KBM-7 (cell line): ENCODE measurements at regions not wholly inside any gene's neighbourhood (a gene's known extent, or its start where the extent isn't known, plus 50 kb on each side); places are given as distances from the start of the nearest gene placed in this dataset.
"Not testable (repeated sequence)": the region's sequence is repeated elsewhere in the genome, so short reads cannot be mapped to it uniquely, and the experiment has no call there.

Experiments
- DNase-seq: peaks from one replicate; pipeline ENCODE4 v3.0.0-alpha.2; 2015
- in situ Hi-C: fragments of 300-500 bp; cut with MboI; formaldehyde crosslinking; loops from 2 replicates; pipeline ENCODE4 v1.14.3; 2020; ENCODE audit warnings: low sequenced_read_pairs, low pct_unique_long_range_greater_than_20kb, mixed read lengths

DNA sequence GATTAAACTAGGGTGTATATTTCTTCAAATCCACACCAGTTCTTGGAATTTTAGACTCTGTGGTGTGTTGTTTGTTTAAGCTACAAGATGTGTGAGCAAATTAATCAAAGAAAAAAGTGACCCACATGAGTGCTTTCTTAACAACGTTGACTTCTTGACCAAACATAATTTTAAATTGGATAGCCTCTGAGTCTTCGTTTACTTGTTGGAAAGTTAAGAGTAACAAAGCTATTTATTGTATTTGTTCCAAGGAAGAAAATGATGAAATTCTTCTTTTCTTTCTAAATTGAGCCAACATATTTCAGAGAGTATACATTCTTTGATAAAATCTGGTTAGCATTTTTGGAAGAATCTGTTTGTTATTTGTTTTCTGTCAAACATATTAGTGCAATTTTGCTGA is 99.9 kb upstream of the IGSF10 start:
- no peak for DNase-seq
- in situ Hi-C loops, result no loop called here

DNA sequence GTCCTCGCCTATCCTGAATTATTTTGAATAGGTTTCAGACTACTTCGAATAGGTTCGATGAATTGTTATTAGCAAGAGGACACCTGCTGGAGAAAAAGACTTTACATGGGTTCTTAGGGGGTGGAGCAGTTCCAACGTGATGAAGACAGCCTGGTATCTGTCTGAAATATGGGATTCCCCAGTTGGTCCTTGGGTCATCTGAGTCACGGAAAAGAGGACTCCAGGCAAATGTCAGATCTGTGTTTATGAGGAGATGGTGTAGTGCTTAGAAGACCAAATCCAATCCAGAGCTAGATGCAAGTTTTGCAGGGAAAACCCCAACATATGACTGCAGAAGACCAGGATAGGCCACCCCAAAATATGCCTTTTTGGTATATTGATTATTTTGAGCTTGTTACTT is 98.9 kb upstream of the IGSF10 start:
- no peak for DNase-seq
- in situ Hi-C loops, result no loop called here

DNA sequence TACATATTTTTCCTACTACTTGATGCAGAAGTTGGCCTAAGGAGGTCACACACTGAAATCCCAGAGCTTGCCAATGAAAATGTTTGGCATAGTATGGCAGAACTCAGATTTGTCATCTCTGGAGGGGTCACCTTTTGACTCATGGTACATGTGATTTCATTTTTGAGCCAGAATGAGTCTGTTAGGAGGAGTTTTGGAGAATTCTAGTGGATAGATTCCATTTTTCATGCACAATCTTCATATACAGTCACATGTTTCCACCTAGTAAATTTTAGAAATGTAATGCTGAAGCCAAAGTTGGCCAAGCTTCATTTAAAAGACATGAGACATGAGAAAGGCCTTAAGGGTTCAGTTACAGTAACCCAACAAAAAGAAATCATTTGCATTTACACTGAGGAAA is 97.8 kb upstream of the IGSF10 start:
- DNase-seq, result no peak
- in situ Hi-C loops, result no loop called here

GRCh38 chr3:151557068-151557840 is 96.4 kb upstream of the IGSF10 start:
- peak; percentile 56 for DNase-seq
- in situ Hi-C loops, result no loop called here

DNA sequence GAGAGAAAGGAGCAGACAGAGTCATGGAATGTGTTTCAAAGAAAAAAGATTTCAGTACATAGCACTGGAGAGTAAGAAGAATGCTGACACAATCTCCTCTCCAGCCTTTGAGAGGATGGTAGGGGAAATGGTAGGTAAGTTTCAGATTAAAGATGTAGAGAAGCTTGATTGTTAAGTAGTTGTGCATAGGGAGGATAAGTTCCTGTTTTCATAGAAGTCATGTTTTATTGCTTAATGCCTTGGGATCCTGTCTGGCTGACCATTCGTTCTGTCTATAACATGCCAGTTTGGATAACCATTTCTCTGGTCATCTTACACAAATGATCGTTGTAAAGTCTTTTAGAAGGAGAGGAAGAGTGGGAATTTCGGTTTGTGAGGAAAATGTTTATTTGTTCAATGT is 95.7 kb upstream of the IGSF10 start:
- peak; percentile 56 for DNase-seq
- in situ Hi-C loops, result no loop called here

DNA sequence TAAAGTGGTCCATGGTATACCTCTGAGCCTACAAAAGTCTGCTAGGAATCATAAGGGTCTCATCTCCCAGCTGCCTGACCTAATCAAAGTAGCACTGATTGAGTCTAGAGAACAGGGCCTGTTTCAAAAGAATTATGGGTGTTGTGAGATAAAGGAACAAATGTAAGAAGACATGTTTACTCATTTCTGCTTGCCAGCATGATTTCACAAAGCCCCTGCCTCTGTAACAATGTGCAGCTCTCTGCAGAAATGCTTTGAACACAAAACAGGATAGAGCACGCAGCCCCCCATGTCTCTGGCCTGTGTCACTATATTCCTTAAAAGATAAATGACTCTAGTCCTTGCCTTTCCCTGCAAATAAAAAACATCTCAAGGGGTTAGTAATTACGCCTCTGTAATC is 94.7 kb upstream of the IGSF10 start:
- in situ Hi-C loops, result no loop called here
- no peak for DNase-seq

DNA sequence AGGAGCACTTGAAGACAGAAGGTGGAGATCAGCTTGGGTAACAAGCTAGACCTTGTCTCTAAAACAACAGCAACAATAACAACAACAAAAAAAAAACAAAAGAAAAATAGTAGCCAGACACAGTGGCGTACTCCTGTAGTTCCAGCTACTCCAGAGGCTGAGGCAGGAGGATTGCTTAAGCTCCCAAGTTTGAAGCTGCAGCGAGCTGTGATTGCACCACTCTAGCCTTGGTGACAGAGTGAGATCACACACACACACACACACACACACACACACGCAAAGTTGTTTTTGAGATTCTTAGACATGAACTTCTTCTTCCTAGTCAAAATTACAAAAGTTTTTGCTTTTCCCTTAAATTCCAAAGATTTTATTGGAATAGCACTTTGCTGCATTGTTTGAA is 93.0 kb upstream of the IGSF10 start:
- in situ Hi-C loops, result no loop called here
- DNase-seq, result peak; percentile 32

GRCh38 chr3:151552589-151552988 is 91.7 kb upstream of the IGSF10 start:
- in situ Hi-C loops, result no loop called here
- DNase-seq, result no peak

- in situ Hi-C loops, result no loop called here
- no peak for DNase-seq
Observed at GRCh38 chr3:151550642-151551041, 89.8 kb upstream of the IGSF10 start.

DNA sequence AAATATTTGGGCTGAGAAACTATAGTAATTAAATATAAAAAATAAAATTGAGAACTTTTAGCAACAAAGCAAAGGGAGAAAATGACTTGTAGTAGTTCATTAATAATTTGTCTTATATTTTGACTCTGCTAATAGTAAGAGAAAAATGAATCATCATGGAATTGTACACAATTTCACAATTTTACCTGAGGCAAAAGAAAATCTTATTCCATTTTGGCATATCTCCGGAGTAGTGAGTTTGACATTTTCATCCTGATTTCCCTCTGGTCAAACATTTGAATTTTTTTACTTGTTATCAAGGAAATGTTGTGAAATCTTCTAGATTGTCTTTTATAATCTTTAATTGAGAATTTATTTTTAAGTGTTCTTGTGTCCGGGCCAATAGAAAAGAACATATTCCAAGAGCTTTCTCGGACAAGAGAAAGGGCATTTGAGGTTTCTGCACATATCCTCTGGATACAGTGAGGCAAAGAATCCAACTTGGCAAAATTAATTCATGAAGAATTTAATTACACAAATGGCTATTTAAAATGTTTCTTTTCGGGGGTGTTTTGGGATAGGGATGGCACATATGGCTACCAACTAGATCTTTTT is 89.3 kb upstream of the IGSF10 start:
- in situ Hi-C loops, result no loop called here
- no peak for DNase-seq

DNA sequence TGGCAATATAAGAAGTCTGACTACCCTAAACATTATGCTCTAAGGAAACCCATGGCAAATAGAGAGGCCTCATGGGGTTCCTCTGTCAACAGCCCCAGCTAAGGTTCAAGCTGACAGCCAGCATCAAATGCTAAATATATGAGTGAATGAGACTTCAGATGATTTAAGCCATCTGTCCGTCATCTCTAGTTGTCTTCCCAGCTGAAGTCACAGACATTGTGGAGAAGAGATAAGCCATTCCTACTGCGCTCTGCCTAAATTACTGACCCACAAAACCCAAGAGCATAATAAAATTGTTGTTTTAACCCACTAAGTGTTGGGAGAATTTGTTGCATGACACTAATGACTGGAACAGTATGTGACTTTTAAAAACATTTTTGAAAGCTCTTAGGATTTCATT is 87.3 kb upstream of the IGSF10 start:
- in situ Hi-C loops, result no loop called here
- no peak for DNase-seq

DNA sequence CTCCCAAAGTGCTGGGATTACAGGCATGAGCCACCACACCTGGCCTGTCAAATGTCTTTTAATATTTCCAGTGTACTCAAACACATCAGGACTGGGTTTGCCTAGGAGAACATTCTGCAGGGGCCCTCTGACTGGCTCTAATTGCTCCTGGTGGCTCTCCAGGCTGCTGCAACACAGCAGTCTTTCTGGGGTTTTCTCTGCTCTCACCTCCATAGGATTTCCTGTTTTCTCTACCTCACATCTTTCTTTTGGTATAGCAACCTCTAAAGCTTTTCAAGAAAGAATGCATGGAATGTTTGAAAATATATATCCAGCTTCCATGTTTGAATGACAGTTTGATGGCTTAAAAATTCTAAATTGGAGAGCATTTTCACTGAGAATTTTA is 83.3 kb upstream of the IGSF10 start:
- in situ Hi-C loops, result no loop called here
- DNase-seq, result no peak

- no peak for DNase-seq
- in situ Hi-C loops, result no loop called here
Observed at GRCh38 chr3:151541178-151541577, 80.3 kb upstream of the IGSF10 start.

- in situ Hi-C loops, result no loop called here
- DNase-seq, result no peak
Observed at GRCh38 chr3:151539599-151539998, 78.7 kb upstream of the IGSF10 start.

GRCh38 chr3:151538456-151539393 is 77.9 kb upstream of the IGSF10 start:
- DNase-seq, result peak; percentile 87
- in situ Hi-C loops, result no loop called here

- in situ Hi-C loops, result no loop called here
- peak; percentile 31 for DNase-seq
Observed at GRCh38 chr3:151537726-151538125, 76.9 kb upstream of the IGSF10 start.

GRCh38 chr3:151526757-151527156 is 65.9 kb upstream of the IGSF10 start:
- in situ Hi-C loops, result no loop called here
- DNase-seq, result no peak

DNA sequence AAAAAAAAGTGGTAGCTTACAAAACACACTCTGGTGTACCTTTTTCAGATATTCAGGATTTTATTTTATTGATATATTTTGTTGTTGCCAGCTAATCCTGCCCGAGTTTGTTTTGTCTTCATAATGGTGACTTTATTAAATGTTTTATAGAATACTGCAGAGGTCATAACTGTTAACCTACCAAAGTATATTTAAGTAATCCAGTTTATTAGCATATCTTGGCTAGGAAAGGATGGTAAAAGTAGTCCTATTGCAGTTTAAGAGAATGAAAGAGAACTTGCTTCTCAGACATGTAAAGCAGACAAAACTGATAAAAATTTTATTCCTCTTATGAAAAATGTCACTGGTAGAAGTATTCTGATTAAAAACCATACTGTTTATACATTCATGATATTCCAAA is 59.2 kb upstream of the IGSF10 start:
- DNase-seq, result no peak
- in situ Hi-C loops, result no loop called here

DNA sequence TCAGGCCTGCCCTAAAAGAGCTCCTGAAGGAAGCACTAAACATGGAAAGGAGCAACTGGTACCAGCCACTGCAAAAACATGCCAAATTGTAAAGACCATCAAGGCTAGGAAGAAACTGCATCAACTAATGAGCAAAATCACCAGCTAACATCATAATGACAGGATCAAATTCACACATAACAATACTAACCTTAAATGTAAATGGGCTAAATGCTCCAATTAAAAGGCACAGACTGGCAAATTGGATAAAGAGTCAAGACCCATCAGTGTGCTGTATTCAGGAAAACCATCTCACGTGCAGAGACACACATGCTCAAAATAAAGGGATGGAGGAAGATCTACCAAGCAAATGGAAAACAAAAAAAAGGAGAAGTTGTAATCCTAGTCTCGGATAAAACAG is 50.6 kb upstream of the IGSF10 start:
- DNase-seq, in situ Hi-C loops: not testable (repeated sequence)
